A549 (cell line): ENCODE measurements at regions not wholly inside any gene's neighbourhood (a gene's known extent, or its start where the extent isn't known, plus 50 kb on each side); places are given as distances from the start of the nearest gene placed in this dataset.

Source experiments
- ATAC-seq, 2 experiments: fragments of 200-7000 bp in 1 of 2; fragments of >200 bp in 1 of 2; cut with Nextera tagmentation in 1 of 2; cut with Tn5 transposase in 1 of 2; 3 replicates each; pipeline versions ENCODE4 v1.8.0 to v1.9.1; 2018 to 2020; ENCODE audit warnings: mild to moderate bottlenecking in 1 of 2, moderate library complexity in 1 of 2
- CTCF ChIA-PET: fragments of 300-600 bp; sonication (Branson Sonifier 250); formaldehyde crosslinking; extraction: SDS; loops from one replicate; lab custom pipeline; 2021; ENCODE audit warnings: antibody characterized with exemption, inconsistent platforms; lab: Yijun Ruan, JAX
- POLR2A ChIA-PET: fragments of 350-600 bp; formaldehyde crosslinking; extraction: SDS; loops from one replicate; lab custom pipeline; 2021; ENCODE audit warnings: antibody characterized with exemption, inconsistent platforms; lab: Yijun Ruan, JAX
- DNase-seq, 2 experiments: peaks; one replicate each; pipeline versions ENCODE4 v3.0.0 to v3.0.0-alpha.2; 2011 to 2016; ENCODE audit warnings: low read depth in 1 of 2, low spot score in 1 of 2
- FAIRE-seq: peaks from 2 replicates; lab custom pipeline; 2011; peaks lifted over from hg19 to GRCh38; lab: Jason Lieb, UNC
- H3K27ac ChIP-seq, 2 experiments: fragments of >200 bp; sonication (Bioruptor Twin); formaldehyde crosslinking; 3 replicates each; pipeline ENCODE4 v1.5.1; 2016 to 2017
- H3K4me1 ChIP-seq: fragments of >200 bp; sonication (Bioruptor Twin); formaldehyde crosslinking; 3 replicates; pipeline ENCODE4 v1.6.1; 2016
- H3K4me2 ChIP-seq: fragments of >200 bp; sonication (Bioruptor Twin); formaldehyde crosslinking; 3 replicates; pipeline ENCODE4 v1.6.1; 2016
- H3K4me3 ChIP-seq: fragments of >200 bp; sonication (Bioruptor Twin); formaldehyde crosslinking; 3 replicates; pipeline ENCODE4 v1.5.1; 2016
- H3K9me3 ChIP-seq: fragments of >200 bp; sonication (Bioruptor Twin); formaldehyde crosslinking; 3 replicates; pipeline ENCODE4 v1.6.1; 2016
- ATOH8 ChIP-seq: fragments of 250-450 bp; sonication (Bioruptor Pico); IDR thresholded peaks from 2 replicates; pipeline ENCODE4 v1.5.0; 2020; ENCODE audit warnings: low read depth, mild to moderate bottlenecking, moderate library complexity
- BCL3 ChIP-seq: fragments of >200 bp; sonication (Bioruptor Twin); formaldehyde crosslinking; IDR thresholded peaks from 3 replicates; pipeline ENCODE4 v1.6.1; 2016
- BHLHE40 ChIP-seq: IDR thresholded peaks from 2 replicates; pipeline ENCODE4 v1.6.1; 2012; ENCODE audit warnings: low read depth, low read length, inconsistent platforms
- CBX2 ChIP-seq: fragments of 200-600 bp; sonication (generic); IDR thresholded peaks from 2 replicates; pipeline ENCODE4 v1.6.1; 2016; ENCODE audit warnings: low read depth, mild to moderate bottlenecking, borderline replicate concordance
- CHD4 ChIP-seq: fragments of 200-600 bp; sonication (generic); IDR thresholded peaks from 2 replicates; pipeline ENCODE4 v1.6.1; 2016; ENCODE audit warnings: antibody characterized with exemption, mild to moderate bottlenecking, borderline replicate concordance
- E2F6 ChIP-seq: IDR thresholded peaks from 2 replicates; pipeline ENCODE4 v1.6.1; 2012; ENCODE audit warnings: low read depth, borderline replicate concordance
- ELK1 ChIP-seq: fragments of 150-350 bp; IDR thresholded peaks from 2 replicates; pipeline ENCODE4 v1.6.1; 2014; ENCODE audit warnings: low read depth, mild to moderate bottlenecking, low read length
- EP300 ChIP-seq, 2 experiments: fragments of >200 bp; sonication (Bioruptor Twin); formaldehyde crosslinking; IDR thresholded peaks; 2 replicates in 1 of 2; 3 replicates in 1 of 2; pipeline ENCODE4 v1.6.1; 2016 to 2017
- ESRRA ChIP-seq: fragments of 150-350 bp; IDR thresholded peaks from 2 replicates; pipeline ENCODE4 v1.6.1; 2014; ENCODE audit warnings: mild to moderate bottlenecking, low read length, borderline replicate concordance
- FOXS1 ChIP-seq: fragments of 250-450 bp; sonication (Bioruptor Pico); IDR thresholded peaks from 2 replicates; pipeline ENCODE4 v1.5.0; 2020; ENCODE audit warnings: mild to moderate bottlenecking, moderate library complexity
- HDAC2 ChIP-seq: fragments of 200-600 bp; sonication (generic); IDR thresholded peaks from 2 replicates; pipeline ENCODE4 v1.6.1; 2016
- HOXA7 ChIP-seq: fragments of 250-450 bp; sonication (Bioruptor Pico); IDR thresholded peaks from 2 replicates; pipeline ENCODE4 v1.5.0; 2020; ENCODE audit warnings: mild to moderate bottlenecking, moderate library complexity
- HOXB5 ChIP-seq: fragments of 250-450 bp; sonication (Bioruptor Pico); IDR thresholded peaks from 2 replicates; pipeline ENCODE4 v1.5.0; 2020; ENCODE audit warnings: mild to moderate bottlenecking, moderate library complexity
- JUN ChIP-seq, 2 experiments: fragments of >200 bp; sonication (Bioruptor Twin); formaldehyde crosslinking; IDR thresholded peaks; 2 replicates in 1 of 2; 3 replicates in 1 of 2; pipeline ENCODE4 v1.6.1; 2016 to 2017
- JUNB ChIP-seq: fragments of >200 bp; sonication (Bioruptor Twin); formaldehyde crosslinking; IDR thresholded peaks from 2 replicates; pipeline ENCODE4 v1.6.1; 2016
- PBX3 ChIP-seq: IDR thresholded peaks from 2 replicates; pipeline ENCODE4 v1.6.1; 2012
- PHF8 ChIP-seq: fragments of 200-600 bp; sonication (generic); IDR thresholded peaks from 2 replicates; pipeline ENCODE4 v1.6.1; 2016; ENCODE audit warnings: low read depth, mild to moderate bottlenecking, antibody characterized with exemption, moderate library complexity, borderline replicate concordance
- POLR2A ChIP-seq: IDR thresholded peaks from 2 replicates; pipeline ENCODE4 v1.6.1; 2012; ENCODE audit warnings: mild to moderate bottlenecking, low read length
- RARB ChIP-seq: fragments of 250-450 bp; sonication (Bioruptor Pico); IDR thresholded peaks from 2 replicates; pipeline ENCODE4 v1.8.0; 2021; ENCODE audit warnings: mild to moderate bottlenecking, moderate library complexity
- RNF2 ChIP-seq: fragments of 200-600 bp; sonication (generic); IDR thresholded peaks from 2 replicates; pipeline ENCODE4 v1.6.1; 2016; ENCODE audit warnings: low read depth, mild to moderate bottlenecking, antibody characterized with exemption, moderate library complexity, borderline replicate concordance
- SREBF2 ChIP-seq: fragments of 450-650 bp; IDR thresholded peaks from 2 replicates; pipeline ENCODE4 v1.6.1; 2014; ENCODE audit warnings: mild to moderate bottlenecking, moderate library complexity
- USF2 ChIP-seq: fragments of 450-650 bp; IDR thresholded peaks from 2 replicates; pipeline ENCODE4 v1.6.1; 2014; ENCODE audit warnings: antibody characterized with exemption
- WGBS: methylation state at CpG from one replicate; pipeline ENCODE4 v1.1.6; 2017; ENCODE audit errors: missing lambda C conversion rate; 5-methylcytosine and 5-hydroxymethylcytosine counted together

GRCh38 chr1:38779491-38779890 lies 80.1 kb downstream of the RRAGC start:
- Histone ChIP-seq H3K4me3 (no peak overlapping the region), H3K4me2 (no peak overlapping the region)
- CTCF ChIA-PET = no interaction called here
- TF ChIP-seq EP300 (IDR thresholded peaks at IDR 0.05) (no peak), RNF2 (no peak), HDAC2 (no peak), POLR2A (no peak)
- TF ChIP-seq, all 56 proteins: peak for 0
- Histone ChIP-seq H3K27ac (no peak overlapping the region), H3K9me3 (no peaks in the 10 kb centered on the region), H3K4me1 (no peaks in the 10 kb centered on the region)
- POLR2A ChIA-PET = no interaction called here
- 0% methylated on average over 5 of the region's 5 CpGs for WGBS
- FAIRE-seq (no peak), ATAC-seq (no peak), DNase-seq (no peak)

- DNase-seq (no peak), ATAC-seq (no peak), FAIRE-seq (no peak)
- POLR2A ChIA-PET = no interaction called here
- CTCF ChIA-PET = no interaction called here
- no peak overlapping the region for H3K4me2 ChIP-seq
- H3K9me3 ChIP-seq = no peaks in the 10 kb centered on the region
- no peaks in the 10 kb centered on the region for H3K4me1 ChIP-seq
- TF ChIP-seq RNF2 (no peak), BCL3 (no peak), PBX3 (no peak), CHD4 (no peak), PHF8 (no peak), ESRRA (no peak), RARB (CRISPR knock-in tag) (no peak), ELK1 (no peak), USF2 (no peak)
- H3K27ac ChIP-seq = no peak overlapping the region
- WGBS = 17% methylated on average over 1 of the region's 1 CpG
- H3K4me3 ChIP-seq = no peak overlapping the region
Measured at GRCh38 chr1:38778521-38778920, 81.1 kb downstream of the RRAGC start.

- H3K4me1 ChIP-seq = no peaks in the 10 kb centered on the region
- no peak overlapping the region for H3K4me3 ChIP-seq
- ChIA-PET POLR2A (no interaction called here), CTCF (no interaction called here)
- DNase-seq (no peak), ATAC-seq (no peak), FAIRE-seq (no peak)
- WGBS = 5% methylated on average over 2 of the region's 2 CpGs
- H3K27ac ChIP-seq = no peak overlapping the region
- no peak overlapping the region for H3K4me2 ChIP-seq
- no peaks in the 10 kb centered on the region for H3K9me3 ChIP-seq
- no peak for TF ChIP-seq HOXA7 (CRISPR knock-in tag)
- TF ChIP-seq JUNB = no peak
- no peak for TF ChIP-seq HOXB5 (CRISPR knock-in tag)
- no peak for TF ChIP-seq FOXS1 (CRISPR knock-in tag)
- no peak for TF ChIP-seq BHLHE40
- no peak for TF ChIP-seq SREBF2
- no peak for TF ChIP-seq ESRRA
- no peak for TF ChIP-seq ATOH8 (CRISPR knock-in tag)
- TF ChIP-seq CBX2 = no peak
- no peak for TF ChIP-seq JUN (IDR thresholded peaks at IDR 0.05)
- TF ChIP-seq E2F6 = no peak
- no peak for TF ChIP-seq EP300 (IDR thresholded peaks at IDR 0.05)
Measured at GRCh38 chr1:38778051-38778450, 81.5 kb downstream of the RRAGC start.
